ENCODE measurements at regions not wholly inside any gene's neighbourhood (a gene's known extent, or its start where the extent isn't known, plus 50 kb on each side); places are given as distances from the start of the nearest gene placed in this dataset.

DNA sequence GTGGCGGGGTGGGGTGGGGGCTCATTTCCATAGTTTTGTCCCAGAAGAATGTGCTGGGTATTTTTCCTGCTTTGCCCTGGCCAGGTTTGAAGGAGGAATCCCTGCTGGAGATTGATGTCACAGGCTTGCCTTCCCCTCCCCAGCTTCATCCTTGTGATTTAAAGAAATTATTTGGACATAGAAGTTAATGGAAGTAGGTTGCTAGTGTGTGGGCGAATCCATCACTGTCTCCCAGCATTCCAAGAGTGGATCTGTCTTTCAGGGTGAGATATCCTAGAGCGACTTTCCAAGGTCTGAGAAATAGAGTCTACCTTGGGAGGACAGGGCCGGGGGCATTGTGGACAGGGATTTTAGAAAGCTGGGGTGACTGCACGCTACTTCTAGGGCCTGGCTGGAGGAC lies 64.9 kb upstream of the HSPA9 start:
- TF ChIP-seq, protein P1, sequence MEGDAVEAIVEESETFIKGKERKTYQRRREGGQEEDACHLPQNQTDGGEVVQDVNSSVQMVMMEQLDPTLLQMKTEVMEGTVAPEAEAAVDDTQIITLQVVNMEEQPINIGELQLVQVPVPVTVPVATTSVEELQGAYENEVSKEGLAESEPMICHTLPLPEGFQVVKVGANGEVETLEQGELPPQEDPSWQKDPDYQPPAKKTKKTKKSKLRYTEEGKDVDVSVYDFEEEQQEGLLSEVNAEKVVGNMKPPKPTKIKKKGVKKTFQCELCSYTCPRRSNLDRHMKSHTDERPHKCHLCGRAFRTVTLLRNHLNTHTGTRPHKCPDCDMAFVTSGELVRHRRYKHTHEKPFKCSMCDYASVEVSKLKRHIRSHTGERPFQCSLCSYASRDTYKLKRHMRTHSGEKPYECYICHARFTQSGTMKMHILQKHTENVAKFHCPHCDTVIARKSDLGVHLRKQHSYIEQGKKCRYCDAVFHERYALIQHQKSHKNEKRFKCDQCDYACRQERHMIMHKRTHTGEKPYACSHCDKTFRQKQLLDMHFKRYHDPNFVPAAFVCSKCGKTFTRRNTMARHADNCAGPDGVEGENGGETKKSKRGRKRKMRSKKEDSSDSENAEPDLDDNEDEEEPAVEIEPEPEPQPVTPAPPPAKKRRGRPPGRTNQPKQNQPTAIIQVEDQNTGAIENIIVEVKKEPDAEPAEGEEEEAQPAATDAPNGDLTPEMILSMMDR (IDR thresholded peaks at IDR 0.05), result no peak
- no peak for TF ChIP-seq POLR2A (IDR thresholded peaks at IDR 0.05)

Data from breast epithelium (tissue), 3 donors.